ENCODE measurements at regions not wholly inside any gene's neighbourhood (a gene's known extent, or its start where the extent isn't known, plus 50 kb on each side); places are given as distances from the start of the nearest gene placed in this dataset.

DNA sequence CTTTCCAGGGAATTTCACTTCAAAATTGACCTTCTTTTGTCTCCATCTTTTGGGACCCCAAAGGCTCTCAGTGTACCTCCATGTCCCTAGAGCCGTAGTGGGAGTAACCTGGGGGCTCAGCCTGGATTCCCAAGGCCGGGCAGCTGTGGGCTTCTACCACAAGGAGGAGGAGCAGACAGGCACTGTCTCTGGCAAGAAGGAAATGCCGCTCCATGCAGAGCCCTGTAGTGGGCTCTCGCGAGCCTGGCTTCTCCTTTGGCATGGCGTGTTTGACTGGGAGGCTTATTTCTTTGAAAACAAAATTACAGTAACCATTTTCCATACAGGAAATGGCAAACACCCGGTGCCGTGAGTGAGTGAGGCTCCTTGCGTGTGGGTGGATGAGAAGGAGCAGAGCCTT lies 76.8 kb upstream of the FAM180A start:
- H3K9me2 ChIP-seq (replicated peaks; ENCODE audit: insufficient read depth, low read length): no peaks in the 10 kb centered on the region
- DNase-seq: no peak
- no peak overlapping the region for H3K4me2 ChIP-seq (ENCODE audit: low read depth, low read length)
- H3K36me3 ChIP-seq (replicated peaks; ENCODE audit: insufficient read depth, low read length): no peaks in the 10 kb centered on the region
- H3F3A ChIP-seq (ENCODE audit: insufficient read depth, low read length): no peaks in the 10 kb centered on the region
- H3K4me1 ChIP-seq (ENCODE audit: low read length): no peaks in the 10 kb centered on the region
- no peaks in the 10 kb centered on the region for H3K9me3 ChIP-seq (replicated peaks; ENCODE audit: insufficient read depth, low read length)
- TF ChIP-seq EZH2 (optimal IDR thresholded peaks at IDR 0.05; ENCODE audit: low read depth, low read length) (no peak), EZH2phosphoT487 (IDR thresholded peaks at IDR 0.05; ENCODE audit: low read length) (no peak)
- TF ChIP-seq, protein P1, sequence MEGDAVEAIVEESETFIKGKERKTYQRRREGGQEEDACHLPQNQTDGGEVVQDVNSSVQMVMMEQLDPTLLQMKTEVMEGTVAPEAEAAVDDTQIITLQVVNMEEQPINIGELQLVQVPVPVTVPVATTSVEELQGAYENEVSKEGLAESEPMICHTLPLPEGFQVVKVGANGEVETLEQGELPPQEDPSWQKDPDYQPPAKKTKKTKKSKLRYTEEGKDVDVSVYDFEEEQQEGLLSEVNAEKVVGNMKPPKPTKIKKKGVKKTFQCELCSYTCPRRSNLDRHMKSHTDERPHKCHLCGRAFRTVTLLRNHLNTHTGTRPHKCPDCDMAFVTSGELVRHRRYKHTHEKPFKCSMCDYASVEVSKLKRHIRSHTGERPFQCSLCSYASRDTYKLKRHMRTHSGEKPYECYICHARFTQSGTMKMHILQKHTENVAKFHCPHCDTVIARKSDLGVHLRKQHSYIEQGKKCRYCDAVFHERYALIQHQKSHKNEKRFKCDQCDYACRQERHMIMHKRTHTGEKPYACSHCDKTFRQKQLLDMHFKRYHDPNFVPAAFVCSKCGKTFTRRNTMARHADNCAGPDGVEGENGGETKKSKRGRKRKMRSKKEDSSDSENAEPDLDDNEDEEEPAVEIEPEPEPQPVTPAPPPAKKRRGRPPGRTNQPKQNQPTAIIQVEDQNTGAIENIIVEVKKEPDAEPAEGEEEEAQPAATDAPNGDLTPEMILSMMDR (IDR thresholded peaks at IDR 0.05; ENCODE audit: low read length): no peak
- no peak overlapping the region for H3K9ac ChIP-seq (ENCODE audit: low read length)
- no peaks in the 10 kb centered on the region for H4K20me1 ChIP-seq (ENCODE audit: insufficient read depth, low read length)
- no peak overlapping the region for H2AFZ ChIP-seq (ENCODE audit: low read length)
- H3K79me2 ChIP-seq (ENCODE audit: low read length): no peaks in the 10 kb centered on the region
- no peaks in the 10 kb centered on the region for H3K27me3 ChIP-seq (replicated peaks; ENCODE audit: insufficient read depth, low read length)
- no peak overlapping the region for H3K4me3 ChIP-seq (ENCODE audit: low read length)
- H3K27ac ChIP-seq (ENCODE audit: low read length): no peak overlapping the region

DNA sequence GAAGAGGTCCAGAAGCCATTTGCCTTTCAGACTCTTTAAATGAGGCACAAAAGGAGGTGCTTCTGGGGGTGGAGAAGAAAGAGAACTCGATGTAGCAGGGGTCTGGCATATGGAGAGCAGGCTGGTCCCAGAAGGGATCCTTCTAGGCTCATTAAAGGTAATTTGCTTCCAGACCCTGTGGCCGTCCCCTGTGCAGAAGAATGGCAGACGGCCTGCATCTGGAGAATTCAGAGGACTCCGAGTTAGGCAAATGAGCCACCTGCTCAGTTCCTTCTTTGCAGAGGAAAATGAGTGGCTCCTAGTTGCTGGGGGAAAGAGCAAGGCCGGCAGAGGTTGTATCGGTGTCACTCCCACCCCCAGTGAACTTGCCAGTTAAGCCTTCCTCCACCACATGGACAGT lies 73.8 kb upstream of the FAM180A start:
- DNase-seq: no peak
- TF ChIP-seq EZH2phosphoT487 (IDR thresholded peaks at IDR 0.05; ENCODE audit: low read length) (no peak), EZH2 (optimal IDR thresholded peaks at IDR 0.05; ENCODE audit: low read depth, low read length) (no peak)
- TF ChIP-seq, protein P1 (IDR thresholded peaks at IDR 0.05; ENCODE audit: low read length): no peak
- no peaks in the 10 kb centered on the region for H3K9me2 ChIP-seq (replicated peaks; ENCODE audit: insufficient read depth, low read length)
- no peaks in the 10 kb centered on the region for H3K27me3 ChIP-seq (replicated peaks; ENCODE audit: insufficient read depth, low read length)
- no peak overlapping the region for H3K4me2 ChIP-seq (ENCODE audit: low read depth, low read length)
- no peaks in the 10 kb centered on the region for H3K36me3 ChIP-seq (replicated peaks; ENCODE audit: insufficient read depth, low read length)
- H3K4me1 ChIP-seq (ENCODE audit: low read length): no peaks in the 10 kb centered on the region
- no peaks in the 10 kb centered on the region for H4K20me1 ChIP-seq (ENCODE audit: insufficient read depth, low read length)
- no peak overlapping the region for H3K4me3 ChIP-seq (ENCODE audit: low read length)
- H2AFZ ChIP-seq (ENCODE audit: low read length): no peak overlapping the region
- no peaks in the 10 kb centered on the region for H3F3A ChIP-seq (ENCODE audit: insufficient read depth, low read length)
- H3K9me3 ChIP-seq (replicated peaks; ENCODE audit: insufficient read depth, low read length): no peaks in the 10 kb centered on the region
- no peak overlapping the region for H3K27ac ChIP-seq (ENCODE audit: low read length)
- no peaks in the 10 kb centered on the region for H3K79me2 ChIP-seq (ENCODE audit: low read length)
- H3K9ac ChIP-seq (ENCODE audit: low read length): no peak overlapping the region

DNA sequence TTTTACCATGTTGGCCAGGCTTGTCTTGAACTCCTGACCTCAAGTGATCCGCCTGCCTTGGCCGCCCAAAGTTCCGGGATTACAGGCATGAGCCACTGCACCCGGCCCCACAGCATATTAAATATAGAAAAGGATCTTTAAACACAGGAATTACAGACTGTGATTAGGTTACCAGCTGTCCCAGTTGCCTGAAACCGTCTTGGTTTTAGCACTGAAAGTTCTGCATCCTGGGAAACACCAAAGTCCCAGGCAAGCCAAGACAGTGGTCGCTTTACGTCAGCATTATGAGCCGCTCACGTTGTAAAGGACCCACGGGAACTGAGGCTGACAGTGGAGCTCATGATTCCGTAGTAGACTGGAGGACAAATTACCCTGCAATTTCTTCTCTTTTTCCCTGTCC lies 69.0 kb upstream of the FAM180A start:
- no peaks in the 10 kb centered on the region for H3K9me3 ChIP-seq (replicated peaks; ENCODE audit: insufficient read depth, low read length)
- H3K27me3 ChIP-seq (replicated peaks; ENCODE audit: insufficient read depth, low read length): no peaks in the 10 kb centered on the region
- no peaks in the 10 kb centered on the region for H3K4me1 ChIP-seq (ENCODE audit: low read length)
- no peak overlapping the region for H3K4me3 ChIP-seq (ENCODE audit: low read length)
- H3K27ac ChIP-seq (ENCODE audit: low read length): no peak overlapping the region
- H3K36me3 ChIP-seq (replicated peaks; ENCODE audit: insufficient read depth, low read length): no peaks in the 10 kb centered on the region
- H2AFZ ChIP-seq (ENCODE audit: low read length): no peak overlapping the region
- H4K20me1 ChIP-seq (ENCODE audit: insufficient read depth, low read length): no peaks in the 10 kb centered on the region
- no peak overlapping the region for H3K9ac ChIP-seq (ENCODE audit: low read length)
- no peaks in the 10 kb centered on the region for H3F3A ChIP-seq (ENCODE audit: insufficient read depth, low read length)
- DNase-seq: no peak
- H3K4me2 ChIP-seq (ENCODE audit: low read depth, low read length): no peak overlapping the region
- H3K9me2 ChIP-seq (replicated peaks; ENCODE audit: insufficient read depth, low read length): no peaks in the 10 kb centered on the region
- TF ChIP-seq EZH2phosphoT487 (IDR thresholded peaks at IDR 0.05; ENCODE audit: low read length) (no peak), EZH2 (optimal IDR thresholded peaks at IDR 0.05; ENCODE audit: low read depth, low read length) (no peak)
- TF ChIP-seq, protein P1 (IDR thresholded peaks at IDR 0.05; ENCODE audit: low read length): no peak
- no peaks in the 10 kb centered on the region for H3K79me2 ChIP-seq (ENCODE audit: low read length)

Measured in MM.1S (cell line).